ENCODE measurements at regions not wholly inside any gene's neighbourhood (a gene's known extent, or its start where the extent isn't known, plus 50 kb on each side); places are given as distances from the start of the nearest gene placed in this dataset.

GRCh38 chr14:71834284-71835204 lies 97.7 kb upstream of the RGS6 start:
- DNase-seq: no peak

GRCh38 chr14:71852181-71852580 lies 80.0 kb upstream of the RGS6 start:
- DNase-seq: no peak

- DNase-seq: no peak
Observed at GRCh38 chr14:71855399-71856036, 76.7 kb upstream of the RGS6 start.

GRCh38 chr14:71856199-71856919 lies 75.9 kb upstream of the RGS6 start:
- DNase-seq: no peak

GRCh38 chr14:71863049-71863448 lies 69.2 kb upstream of the RGS6 start:
- no peak for DNase-seq

- DNase-seq: no peak
Observed at GRCh38 chr14:71863766-71864165, 68.5 kb upstream of the RGS6 start.
